ENCODE measurements at regions not wholly inside any gene's neighbourhood (a gene's known extent, or its start where the extent isn't known, plus 50 kb on each side); places are given as distances from the start of the nearest gene placed in this dataset.

DNA sequence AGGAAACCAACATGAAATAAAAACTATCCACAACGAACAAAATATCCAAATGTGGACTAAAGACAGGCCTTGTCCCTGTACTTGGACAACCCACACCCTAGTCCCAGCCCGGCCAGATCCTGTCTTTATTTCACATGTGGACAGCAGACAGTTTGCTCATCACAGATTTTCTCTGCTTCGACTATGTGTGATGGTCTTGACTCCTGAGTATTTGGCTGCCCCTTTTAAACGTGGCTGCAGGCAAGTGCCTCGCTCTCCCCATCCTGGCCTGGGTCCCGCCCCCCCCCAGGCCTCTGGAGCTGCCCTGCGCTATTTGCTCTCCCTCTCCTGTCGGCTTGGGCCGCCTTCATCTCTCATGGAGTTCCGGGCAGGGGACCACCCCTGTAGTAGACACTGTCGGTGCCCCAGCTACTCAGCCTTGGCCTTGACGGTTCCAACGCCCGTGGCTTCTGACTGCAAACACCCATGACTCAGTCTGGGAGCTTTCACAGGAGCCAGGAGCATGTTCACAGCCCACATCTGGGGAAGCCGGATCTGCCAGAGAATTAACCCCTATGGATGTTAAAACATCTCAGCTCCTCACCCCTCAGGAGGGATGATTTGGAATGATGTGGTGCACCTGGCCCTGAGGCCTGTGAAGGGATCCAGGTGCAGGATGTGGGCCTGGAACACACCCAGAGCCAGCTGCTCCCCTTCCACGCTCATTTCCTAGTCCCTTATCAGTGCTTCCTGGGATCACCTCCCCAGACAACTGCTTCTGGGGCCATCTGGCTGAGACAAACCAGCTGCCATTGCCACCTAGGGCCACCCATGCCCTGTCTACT, 229.7 kb upstream of the RPL38 start:
- TF ChIP-seq, protein P1, sequence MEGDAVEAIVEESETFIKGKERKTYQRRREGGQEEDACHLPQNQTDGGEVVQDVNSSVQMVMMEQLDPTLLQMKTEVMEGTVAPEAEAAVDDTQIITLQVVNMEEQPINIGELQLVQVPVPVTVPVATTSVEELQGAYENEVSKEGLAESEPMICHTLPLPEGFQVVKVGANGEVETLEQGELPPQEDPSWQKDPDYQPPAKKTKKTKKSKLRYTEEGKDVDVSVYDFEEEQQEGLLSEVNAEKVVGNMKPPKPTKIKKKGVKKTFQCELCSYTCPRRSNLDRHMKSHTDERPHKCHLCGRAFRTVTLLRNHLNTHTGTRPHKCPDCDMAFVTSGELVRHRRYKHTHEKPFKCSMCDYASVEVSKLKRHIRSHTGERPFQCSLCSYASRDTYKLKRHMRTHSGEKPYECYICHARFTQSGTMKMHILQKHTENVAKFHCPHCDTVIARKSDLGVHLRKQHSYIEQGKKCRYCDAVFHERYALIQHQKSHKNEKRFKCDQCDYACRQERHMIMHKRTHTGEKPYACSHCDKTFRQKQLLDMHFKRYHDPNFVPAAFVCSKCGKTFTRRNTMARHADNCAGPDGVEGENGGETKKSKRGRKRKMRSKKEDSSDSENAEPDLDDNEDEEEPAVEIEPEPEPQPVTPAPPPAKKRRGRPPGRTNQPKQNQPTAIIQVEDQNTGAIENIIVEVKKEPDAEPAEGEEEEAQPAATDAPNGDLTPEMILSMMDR (IDR thresholded peaks at IDR 0.05): no peak
- TF ChIP-seq POLR2A (IDR thresholded peaks at IDR 0.05) (no peak), POLR2AphosphoS5 (IDR thresholded peaks at IDR 0.05) (no peak)

All from prostate gland (tissue), 2 donors.